Superior temporal gyrus (tissue), 1 donor: ENCODE measurements at regions not wholly inside any gene's neighbourhood (a gene's known extent, or its start where the extent isn't known, plus 50 kb on each side); places are given as distances from the start of the nearest gene placed in this dataset.

Experiments
- DNase-seq: peaks from one replicate; pipeline ENCODE4 v3.0.0-alpha.2; 2016; ENCODE audit errors: extremely low spot score

DNA sequence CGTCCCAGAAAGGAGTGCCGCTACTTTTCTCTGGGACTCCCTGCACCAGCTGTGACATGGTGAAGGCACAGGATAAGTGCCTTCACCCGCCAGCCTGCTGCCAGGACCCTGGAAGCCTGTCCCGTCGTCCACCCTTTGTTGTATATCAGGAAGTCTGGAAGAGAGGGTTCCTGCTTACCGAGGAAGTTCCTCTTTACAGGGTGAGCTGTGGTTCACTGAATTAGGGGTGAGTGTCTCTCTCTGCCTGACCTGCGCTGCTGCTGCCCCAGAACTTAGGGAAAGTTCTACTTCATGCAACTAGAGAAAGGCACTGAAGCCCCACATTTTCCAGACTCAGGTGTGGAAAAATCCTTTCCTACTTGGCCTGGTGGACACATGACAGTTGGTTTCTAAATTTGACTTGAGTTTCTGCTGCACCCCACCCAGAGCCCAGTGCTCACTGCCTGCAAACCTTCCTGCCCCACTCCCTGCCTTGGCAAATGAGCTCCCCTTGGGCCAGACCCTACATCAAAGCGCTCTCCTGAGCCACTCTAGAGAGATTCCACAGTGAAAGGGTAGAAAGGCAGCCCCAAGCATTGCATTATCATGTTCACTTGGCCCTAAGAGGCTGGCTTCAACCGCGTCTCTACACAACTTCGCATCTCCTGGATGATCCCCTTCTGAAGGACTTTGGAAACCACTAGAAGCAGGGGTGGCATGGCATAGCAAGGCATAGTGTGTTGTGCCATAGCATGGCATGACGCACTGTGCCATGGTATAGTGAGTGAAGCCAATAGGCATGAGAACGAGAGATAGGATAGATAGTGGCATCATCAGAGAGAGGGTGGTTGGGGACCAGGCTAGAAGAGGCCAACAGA, 215.8 kb upstream of the CDYL start:
- no peak for DNase-seq

DNA sequence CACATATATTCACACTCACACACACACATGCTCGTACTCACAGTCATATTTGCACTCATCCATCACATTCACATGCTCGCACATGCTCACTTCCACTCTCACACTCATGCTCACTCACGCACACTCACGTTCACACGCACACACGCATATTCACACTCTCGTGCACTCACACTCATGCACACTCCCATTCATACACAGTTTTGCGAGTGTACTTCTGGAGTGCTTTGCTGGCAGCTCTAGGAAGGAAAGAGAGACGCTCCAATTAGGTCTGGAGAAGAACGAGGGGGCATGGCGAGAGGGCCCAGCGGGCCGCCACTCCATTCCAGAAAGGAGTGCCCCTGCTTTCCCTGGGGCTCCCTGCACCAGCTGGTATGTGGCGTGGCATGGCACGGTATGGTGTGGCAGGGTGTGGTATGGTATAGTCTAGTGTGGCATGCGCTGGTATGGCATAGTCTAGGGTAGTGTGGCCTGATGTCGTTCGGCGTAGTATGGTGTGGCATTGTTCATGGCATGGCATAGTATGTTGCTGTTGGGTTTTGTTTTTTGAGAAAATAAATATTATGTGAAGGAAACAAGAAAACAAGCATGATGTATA, 216.8 kb upstream of the CDYL start:
- no peak for DNase-seq

DNA sequence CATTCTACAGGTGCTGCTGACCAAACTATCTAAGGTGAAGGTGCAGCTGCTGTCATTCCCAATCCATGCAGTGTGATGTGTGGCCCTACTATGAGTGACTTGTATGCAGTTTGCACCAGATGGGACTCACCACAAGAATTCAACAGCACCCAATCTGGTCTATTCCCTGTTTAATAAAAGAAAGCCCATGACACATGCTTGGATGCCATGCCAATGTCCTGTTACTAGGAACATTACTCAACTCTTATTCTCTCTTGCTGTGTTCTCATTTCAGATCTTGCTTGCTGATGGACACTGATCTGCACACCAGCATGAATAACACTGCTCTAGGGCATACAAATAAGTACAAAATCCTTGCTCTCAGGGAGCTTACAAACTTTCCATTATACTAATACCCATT, 221.6 kb upstream of the CDYL start:
- no peak for DNase-seq

DNA sequence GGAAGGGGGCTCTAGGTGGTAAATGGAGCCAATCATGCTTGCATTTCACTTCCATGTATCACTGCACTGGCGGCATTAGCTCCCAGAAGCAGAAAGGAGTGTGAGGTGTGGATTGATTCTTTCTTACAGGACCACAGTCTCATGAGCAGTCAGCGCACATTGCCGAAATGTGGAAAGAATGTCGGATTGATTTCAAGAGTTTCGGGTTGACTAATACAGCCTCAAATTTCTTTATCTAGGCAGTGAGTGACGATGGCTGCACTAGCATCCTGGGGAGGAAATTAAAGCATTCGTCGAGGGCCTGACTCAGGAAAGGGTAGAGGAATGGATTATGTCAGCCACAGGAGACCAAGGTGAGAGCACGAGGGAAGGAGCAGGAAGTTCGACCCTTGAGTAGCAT, 222.8 kb upstream of the CDYL start:
- DNase-seq: no peak

DNA sequence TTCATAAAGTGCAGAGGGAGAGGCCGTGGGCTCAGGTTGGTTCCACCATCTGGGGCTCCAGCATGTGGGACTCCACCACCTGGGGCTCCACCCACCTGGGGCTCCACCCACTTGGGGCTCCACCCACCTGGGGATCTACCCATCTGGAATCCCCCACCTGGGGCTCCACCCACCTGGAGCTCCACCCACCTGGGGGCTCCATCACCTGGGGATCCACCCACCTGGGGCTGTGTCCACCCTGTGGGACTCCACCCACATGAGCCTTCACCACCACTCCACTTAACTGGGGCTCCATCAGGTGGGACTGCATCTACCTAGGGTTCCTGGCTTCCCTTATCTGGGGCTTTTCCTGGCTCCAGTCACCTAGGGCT, 226.0 kb upstream of the CDYL start:
- no peak for DNase-seq

DNA sequence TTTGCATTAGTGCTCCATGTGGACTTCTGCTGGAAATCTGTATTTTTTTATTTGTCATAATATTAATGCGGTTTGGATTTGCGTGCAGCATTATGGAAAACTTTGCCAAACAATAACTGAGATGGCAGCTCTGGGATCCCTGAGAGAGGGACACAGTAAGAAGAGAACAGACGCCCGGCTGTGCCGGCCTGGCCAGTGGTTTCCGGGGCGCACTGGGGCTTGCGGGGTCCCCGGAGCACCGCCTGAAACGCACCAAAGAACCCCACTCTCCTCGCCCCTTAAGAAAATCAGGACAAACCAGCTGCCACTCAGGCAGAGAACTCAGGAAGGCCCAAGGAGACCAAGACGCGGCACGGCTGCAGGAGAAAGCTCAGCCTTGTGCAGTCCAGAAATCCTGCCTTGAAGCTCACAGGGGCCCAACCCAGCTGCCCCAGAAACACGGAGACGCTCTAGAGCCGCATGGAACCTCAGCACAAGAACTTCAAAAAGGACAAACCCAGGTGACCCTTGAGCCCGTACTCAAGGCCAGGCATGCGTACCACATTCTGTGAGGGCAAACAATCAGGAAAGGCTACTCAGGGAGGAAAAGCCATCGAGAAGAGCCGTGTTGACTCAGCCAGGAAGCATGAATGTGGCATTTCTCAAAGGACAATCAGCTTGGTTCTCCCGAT, 226.5 kb upstream of the CDYL start:
- DNase-seq: no peak

DNA sequence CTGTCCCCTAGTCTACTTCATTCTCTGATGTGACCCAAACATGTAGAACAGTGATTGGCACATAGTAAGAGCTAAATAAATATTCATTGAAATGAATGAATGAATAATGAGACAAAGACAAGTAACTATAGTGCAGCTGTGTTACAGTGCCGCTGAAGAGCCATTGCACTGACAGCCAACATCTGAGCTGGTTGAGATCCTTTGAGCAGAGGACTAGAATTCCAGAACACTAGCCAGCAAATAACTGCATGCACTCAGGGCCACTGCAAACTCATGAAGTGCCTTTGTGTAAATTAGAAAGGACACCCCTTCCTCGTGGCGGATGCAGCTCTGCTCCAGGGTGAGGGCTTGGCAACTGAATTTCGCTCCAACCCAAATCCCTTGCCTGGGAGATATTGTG, 230.3 kb upstream of the CDYL start:
- no peak for DNase-seq

DNA sequence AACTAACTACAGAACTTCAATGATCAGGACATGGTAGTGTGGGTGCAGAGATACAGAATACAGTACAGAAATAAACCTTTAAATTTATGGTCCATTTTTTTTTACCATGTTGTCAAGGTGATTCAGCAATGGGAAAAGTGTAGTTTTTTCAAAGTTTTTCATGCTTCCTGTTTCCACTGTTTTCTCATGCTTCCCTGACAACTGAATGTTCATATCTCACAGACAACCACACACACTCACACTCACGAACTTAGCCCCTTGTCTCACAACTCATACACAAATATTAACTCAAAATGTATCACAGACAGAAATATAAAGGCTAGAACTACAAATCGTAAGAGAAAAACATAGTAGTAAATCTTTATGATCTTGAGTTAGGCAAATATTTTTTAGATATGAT, 232.6 kb upstream of the CDYL start:
- no peak for DNase-seq

DNA sequence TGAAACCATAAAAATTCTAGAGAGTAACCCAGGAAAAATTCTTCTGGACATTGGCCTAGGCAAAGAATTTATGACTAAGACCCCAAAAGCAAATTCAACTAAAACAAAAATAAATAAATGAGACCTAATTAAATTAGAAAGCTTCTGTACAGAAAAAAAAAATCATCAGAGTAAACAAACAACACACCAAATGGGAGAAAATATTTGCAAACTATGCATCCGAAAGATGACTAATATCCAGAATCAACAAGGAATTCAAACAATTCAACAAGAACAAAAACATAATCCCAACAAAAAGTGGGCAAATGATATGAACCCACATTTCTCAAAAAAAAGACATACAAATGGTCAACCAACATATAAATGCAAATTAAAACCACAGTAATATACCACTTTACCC, 242.6 kb upstream of the CDYL start:
- DNase-seq: no peak

DNA sequence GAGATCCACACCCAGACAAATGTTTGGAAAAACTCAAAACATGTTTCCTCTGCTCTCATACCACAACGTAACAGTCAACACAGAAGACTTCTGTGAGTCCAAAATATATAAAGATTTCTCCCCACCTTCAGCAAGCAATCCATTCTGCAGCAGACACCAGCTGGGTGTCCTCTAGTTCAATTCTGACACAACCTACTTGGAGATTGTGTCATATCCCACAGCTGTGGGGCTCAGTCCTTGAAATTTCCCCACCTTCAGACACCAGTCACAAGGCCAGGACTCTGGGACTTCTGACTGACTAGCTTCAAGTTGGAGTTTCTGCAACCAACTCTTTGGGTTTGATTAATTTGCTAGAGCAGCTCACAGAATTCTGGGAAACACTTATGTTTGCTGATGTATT, 244.8 kb upstream of the CDYL start:
- no peak for DNase-seq

DNA sequence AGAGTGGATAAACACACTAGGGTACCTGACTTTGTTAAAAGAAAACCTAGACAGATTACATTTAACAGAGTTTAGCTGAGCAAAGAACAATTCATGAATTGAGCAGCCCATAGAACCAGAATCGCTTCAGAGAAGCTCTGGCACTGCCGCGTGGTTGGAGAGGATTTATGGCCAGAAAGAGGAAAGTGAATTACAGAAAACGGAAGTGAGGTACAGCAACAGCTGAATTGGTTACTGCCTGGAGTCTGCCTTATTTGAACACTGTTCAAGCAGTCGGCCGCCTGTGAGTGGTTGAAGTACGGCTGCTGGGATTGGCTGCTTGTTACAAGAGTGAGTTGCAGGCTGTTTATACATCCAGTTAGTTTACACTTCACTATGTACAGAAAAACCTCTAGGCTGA, 253.8 kb upstream of the CDYL start:
- DNase-seq: no peak

DNA sequence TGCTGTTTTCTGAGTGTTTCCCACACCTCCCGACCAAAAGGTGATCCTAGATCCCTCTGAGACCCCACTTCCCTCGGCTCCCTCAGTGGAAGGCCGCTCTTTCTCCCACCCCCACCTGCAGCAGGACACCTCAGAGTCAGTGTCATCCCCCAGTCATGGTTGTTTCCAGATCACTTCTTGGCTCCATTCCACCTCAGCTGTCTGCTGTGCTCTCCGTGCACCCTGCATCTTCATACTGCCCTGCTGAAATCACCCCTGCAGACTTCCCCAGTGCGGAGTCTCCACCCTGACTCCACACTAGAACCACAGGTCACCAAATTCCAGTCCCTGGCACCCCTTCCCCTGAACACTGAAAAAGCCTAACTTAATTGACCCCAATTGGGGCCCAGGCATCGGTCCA, 255.1 kb upstream of the CDYL start:
- no peak for DNase-seq

DNA sequence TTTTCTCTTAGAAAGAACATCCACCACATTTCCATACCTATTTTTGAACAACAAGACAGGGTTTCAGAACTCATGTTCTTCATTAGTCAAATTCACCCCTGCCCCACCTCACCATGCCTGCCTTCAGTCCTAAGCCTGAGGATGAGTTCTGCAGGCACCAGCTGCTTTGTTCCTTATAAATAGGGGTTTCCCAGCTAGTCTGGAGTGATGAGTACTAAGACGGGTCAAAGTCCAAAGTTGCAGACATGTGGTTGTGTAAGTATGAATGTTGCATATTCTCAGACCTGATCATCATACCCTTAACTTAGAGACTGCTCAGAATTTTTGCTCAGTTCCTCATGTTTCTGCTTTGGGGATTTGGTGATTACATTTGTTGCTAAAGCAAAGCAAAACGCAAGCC, 257.7 kb upstream of the CDYL start:
- no peak for DNase-seq

DNA sequence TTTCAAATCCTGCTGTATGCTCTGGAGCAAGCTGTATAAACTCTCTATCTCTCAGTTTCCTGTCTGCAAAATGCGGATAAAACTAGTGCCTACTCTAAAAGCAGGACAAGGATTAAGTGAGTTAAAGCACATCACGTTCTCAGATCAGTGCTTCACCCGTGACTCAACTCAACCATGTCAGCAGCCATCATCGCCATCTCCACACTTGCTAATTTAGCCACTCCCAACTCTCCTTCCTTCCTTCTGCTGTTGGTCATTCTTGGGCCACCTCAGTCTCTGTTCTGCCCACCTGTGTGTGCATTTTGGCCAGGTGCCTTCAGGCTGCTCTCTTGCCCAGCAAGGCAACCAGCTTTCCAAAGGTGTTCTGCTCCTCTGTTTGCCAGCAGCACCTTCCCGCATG, 260.0 kb upstream of the CDYL start:
- no peak for DNase-seq

DNA sequence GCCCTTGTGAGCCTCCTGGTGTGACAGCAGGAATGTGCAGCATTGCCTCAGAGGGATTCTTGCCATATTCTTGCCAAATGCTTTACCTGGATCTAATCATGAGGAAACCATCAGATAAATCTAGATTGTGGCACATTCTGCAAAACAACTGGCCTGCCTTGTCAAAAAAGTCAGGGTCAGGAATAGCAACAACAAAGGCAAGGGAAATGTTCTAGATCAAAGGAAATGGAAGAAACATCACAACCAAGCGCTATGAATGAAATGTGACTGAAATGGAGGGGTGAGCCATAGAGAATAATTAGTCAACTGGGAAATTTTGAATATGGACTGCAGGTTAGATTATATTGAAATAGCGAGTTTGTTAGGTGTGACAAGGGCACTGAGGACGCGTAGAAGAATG, 262.6 kb upstream of the CDYL start:
- no peak for DNase-seq

DNA sequence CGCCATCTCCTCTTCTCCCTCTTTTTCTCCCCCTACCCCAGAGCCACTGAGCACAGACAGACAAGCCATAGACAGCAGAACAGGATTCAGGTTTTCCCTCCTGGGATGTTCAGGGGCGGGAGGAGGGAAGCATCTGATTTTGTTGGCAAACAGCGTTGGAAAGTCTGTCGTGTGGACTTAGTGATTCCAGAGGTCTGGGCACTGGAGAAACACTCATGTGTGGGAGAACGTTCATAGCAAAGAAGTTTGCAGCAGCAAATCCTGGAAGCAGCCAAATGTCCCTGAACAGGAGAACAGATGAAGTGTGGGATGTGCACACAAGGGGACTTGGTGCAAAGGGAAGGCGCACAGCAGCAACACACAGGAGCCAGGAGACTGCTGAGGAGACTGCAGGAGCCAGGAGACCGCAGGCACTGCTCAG, 264.1 kb upstream of the CDYL start:
- DNase-seq: peak; percentile 56

DNA sequence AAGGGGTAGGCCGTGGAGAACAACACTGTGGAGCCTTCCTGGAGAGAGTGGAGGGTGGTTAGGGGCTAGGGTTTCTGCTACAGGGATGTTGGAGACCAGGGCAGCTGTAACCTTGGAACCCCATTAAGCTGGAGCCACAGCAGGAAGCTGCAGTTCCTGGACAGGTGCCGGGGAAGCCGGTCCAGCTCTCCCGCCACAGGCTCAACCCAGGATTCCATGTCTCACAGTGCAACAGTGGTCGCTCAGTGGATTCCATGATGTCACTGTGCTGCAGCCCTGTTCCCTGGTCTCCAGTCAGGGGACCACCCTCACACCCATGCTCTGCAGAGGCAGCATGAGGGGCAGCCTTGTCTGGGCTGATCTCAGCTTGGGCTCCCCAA, 264.6 kb upstream of the CDYL start:
- DNase-seq: no peak

DNA sequence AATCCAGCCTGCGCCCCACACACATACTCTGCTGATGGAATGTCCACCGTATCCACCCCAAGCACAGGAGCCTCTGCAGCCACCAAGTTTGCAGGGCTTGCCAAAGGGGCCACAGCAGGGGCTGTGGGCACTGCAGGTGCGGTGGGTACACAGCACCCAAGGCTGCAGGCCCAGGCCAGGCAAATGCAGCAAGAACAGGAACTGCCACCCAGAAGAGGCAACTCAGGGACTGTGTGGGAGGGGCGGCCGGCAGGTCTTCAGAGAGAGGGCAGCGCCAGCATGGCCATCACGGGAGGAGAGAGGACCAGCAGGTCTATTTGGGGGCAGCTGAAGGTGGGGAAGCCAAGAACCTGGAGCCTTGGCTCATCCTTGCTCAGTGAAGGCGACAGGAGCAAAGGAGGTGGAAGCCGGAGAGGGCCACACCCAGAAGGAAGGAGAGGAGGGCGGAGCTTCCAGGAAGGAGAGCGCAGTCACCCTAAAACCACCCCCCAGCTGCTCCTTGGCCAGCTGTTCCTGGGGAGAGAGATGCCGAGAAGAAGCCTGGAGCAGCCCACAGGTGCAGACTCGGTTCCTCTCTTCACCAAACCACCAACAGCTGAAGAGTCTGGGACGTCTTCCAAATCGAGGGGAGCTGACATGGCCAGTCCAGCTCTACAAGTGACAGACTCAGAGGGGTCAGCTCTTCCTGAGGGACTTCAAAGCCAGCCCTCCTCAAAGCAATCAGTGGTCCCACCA, 265.1 kb upstream of the CDYL start:
- no peak for DNase-seq

DNA sequence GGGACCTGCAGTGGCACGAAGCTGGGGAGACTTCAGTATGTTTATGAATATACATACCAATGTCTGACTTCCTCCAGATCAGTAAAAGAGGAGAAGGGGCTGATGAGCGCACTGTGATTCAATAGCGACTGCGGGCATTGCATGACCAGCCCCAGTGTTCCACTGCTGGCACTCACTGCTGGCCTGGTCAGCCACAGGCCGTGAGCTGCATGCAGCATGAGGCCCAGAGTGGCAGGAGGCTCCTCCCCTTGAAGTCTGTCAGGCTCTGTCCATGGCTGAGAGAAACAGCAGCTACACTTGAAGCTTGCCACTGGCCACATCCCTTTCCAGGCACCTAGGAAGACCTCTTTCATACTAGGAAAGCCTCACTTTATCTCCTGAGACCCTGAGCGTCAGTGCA, 265.9 kb upstream of the CDYL start:
- peak; percentile 38 for DNase-seq

DNA sequence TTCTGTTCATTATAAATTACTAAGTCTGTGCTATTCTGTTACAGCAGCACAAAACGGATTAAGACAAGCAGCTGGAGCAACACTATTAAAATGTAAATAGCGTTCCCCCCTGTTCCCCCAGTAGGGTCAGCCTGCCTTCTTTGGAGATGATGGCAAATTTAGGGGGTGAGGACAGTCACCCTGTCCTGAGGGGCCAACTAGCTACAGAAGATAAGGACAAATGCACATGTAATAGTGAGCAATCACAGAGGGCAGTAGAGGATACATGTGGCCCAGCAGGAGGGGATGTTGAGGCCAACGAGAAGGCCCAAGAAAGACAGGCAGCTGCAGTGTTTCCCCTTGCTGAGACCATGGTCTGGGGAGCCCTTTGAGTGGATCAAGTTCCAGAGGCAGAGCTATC, 266.7 kb upstream of the CDYL start:
- DNase-seq: no peak

DNA sequence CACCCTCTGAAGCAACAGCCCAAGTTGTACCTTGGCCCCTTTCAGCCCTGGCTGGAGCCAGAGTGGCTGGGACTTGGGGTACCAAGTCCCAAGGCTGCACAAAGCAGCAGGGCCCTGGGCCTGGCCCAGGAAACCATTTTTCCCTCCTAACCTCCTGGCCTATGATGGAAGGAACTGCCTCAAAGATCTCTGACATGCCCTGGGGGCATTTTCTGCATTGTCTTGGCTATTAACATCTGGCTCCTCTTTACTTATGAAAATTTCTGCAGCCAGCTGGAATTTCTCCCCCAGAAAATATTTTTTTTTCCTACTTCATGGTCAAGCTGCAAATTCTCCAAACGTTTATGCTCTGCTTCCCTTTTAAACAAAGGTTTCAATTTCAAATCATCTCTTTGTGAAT, 269.4 kb upstream of the CDYL start:
- no peak for DNase-seq

DNA sequence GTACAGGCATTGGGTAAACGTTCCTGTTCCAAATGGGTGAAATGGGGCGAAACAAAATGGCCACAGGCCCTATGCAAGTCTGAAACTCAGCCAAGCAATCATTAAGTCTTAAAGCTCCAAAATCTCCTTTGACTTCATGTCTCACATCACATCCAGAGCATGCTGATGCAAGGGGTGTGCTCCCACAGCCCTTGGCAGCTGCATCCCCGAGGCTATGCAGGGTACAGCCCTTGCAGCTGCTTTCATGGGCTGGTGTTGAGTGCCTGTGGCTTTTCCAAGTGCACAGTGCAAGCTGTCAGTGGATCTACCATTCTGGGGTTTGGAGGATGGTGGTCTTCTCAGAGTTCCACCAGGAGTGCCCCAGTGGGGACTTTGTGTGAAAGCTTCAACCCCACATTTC, 270.0 kb upstream of the CDYL start:
- no peak for DNase-seq

DNA sequence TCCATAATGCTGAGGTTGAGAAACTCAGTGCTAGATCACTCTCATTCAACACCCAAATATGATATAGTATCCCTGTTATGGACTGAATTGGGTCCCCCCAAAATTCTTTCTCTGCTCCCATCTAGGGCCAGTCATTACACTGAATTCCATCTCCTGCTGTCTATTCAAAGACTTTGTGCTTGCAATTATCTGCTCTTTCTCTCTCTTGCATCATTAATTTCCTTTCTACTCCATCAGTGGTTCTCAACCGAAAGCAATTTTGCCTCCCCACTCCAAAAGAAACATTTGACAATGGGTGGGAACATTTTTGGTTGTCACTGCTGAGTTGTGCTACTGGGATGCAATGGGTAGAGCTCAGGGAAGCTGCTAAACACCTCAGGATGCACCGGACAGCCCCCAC, 271.5 kb upstream of the CDYL start:
- DNase-seq: no peak
